ENCODE measurements at regions not wholly inside any gene's neighbourhood (a gene's known extent, or its start where the extent isn't known, plus 50 kb on each side); places are given as distances from the start of the nearest gene placed in this dataset.
"Not testable (repeated sequence)": the region's sequence is repeated elsewhere in the genome, so short reads cannot be mapped to it uniquely, and the experiment has no call there.

DNA sequence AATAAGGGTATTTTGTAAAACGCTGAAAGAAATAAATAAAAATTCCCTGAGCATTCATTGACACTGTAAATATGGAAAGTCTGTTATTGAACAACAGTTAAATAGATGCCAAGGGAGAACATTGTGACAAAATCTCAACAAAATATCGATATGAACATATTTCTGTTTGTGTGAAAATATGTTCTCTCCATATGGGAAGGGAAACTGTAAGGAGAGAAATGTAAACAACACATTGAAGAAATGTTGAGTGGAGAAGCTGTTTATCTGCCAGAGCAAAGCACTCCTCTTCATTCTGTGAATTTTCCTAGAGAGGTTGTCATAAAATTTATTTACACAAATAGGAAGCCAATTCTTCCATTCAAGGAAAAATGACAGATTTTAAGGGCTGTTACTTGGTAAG lies 57.1 kb upstream of the EOMES start:
- no peak for DNase-seq (ENCODE audit: extremely low read depth in 1 of 2, low read depth in 1 of 2)

- DNase-seq (ENCODE audit: extremely low read depth in 1 of 2, low read depth in 1 of 2), result no peak
Observed at GRCh38 chr3:27789420-27789819, 67.3 kb upstream of the EOMES start.

- no peak for DNase-seq (ENCODE audit: extremely low read depth in 1 of 2, low read depth in 1 of 2)
Observed at GRCh38 chr3:27791956-27792355, 69.8 kb upstream of the EOMES start.

GRCh38 chr3:27792869-27793268 lies 70.7 kb upstream of the EOMES start:
- no peak for DNase-seq (ENCODE audit: extremely low read depth in 1 of 2, low read depth in 1 of 2)

- DNase-seq (ENCODE audit: extremely low read depth in 1 of 2, low read depth in 1 of 2), result no peak
Observed at GRCh38 chr3:27794211-27794610, 72.1 kb upstream of the EOMES start.

DNA sequence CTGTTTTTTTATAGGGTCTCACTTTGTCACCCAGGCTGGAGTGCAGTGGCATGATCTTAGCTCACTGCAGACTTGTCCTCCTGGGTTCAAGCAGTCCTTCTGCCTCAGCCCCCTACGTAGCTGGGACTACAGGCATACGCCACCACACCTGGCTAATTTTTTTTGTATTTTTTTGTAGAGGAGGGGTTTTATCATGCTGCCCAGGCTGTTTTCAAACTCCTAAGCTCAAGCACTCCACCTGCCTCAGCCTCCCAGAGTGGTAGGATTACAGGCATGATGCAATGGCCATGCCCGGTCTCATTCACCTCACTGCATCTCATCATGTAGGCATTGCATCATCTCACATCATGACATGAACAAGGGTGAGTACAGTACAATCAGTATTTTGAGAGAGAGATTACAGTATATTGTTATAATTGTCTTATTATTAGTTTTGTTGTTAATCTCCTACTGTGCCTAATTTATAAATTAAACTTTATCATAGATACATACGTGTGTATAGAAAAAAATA lies 74.3 kb upstream of the EOMES start:
- no peak for DNase-seq (ENCODE audit: extremely low read depth in 1 of 2, low read depth in 1 of 2)

GRCh38 chr3:27797773-27798172 lies 75.7 kb upstream of the EOMES start:
- no peak for DNase-seq (ENCODE audit: extremely low read depth in 1 of 2, low read depth in 1 of 2)

DNA sequence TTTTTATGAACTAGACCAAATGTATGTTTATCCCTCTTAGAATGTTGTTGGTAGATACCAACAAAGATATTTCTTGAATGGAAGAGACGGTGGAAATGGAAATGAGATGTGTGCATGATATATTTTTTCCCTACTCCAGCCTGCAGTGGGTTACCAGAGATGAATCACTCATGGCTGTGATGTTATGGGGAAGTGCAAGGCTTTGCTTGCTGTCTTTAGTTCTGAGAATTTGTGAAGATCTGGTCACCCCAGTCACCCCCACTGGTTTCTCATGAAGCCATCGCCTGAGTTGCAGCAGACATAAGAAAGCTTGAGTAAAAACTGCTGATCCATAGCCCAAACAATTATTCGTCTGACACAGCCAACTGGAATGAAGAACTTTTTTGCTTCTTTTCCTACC lies 78.1 kb upstream of the EOMES start:
- DNase-seq (ENCODE audit: extremely low read depth in 1 of 2, low read depth in 1 of 2), result no peak

DNA sequence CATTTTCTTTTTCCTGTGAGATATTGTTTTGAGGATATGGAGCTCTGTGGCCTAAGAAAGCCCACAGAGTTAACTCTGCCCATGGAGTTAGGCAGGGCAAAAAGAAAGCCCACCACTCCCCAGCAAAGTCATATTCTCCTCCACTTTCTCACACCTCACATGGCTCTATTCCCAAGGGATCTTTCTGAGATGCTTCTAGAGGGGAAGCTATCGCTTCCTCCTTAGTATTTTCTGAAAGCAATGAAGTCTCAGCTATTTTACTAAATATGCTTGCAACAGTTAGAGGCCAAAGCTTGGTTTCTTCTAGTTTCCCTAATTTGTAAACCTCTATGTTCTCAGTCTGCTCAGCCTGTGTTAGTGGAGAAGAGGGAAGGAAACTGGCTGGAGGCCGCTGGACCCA lies 80.3 kb upstream of the EOMES start:
- DNase-seq (ENCODE audit: extremely low read depth in 1 of 2, low read depth in 1 of 2), result no peak

DNA sequence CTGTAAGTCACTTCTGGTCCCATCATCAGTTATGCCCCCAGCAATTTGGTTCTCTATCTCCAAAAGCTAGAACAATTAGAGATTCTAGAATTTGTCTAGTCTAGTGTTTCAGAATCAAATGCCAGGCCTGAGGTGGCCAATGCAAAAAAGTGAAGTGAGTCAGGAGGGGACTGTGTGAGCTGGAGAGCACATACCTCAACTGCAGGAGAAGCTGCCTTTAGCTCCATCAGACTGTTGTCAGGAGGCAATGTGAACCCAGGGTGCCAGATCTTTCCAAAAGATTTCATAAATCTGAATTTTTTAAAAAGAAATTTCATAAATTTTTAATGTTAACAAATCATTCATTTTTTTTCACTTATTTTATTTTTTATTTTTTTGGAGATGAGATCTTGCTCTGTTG lies 80.7 kb upstream of the EOMES start:
- DNase-seq (ENCODE audit: extremely low read depth in 1 of 2, low read depth in 1 of 2), result no peak

- DNase-seq (ENCODE audit: extremely low read depth in 1 of 2, low read depth in 1 of 2), result no peak
Observed at GRCh38 chr3:27805282-27805681, 83.2 kb upstream of the EOMES start.

DNA sequence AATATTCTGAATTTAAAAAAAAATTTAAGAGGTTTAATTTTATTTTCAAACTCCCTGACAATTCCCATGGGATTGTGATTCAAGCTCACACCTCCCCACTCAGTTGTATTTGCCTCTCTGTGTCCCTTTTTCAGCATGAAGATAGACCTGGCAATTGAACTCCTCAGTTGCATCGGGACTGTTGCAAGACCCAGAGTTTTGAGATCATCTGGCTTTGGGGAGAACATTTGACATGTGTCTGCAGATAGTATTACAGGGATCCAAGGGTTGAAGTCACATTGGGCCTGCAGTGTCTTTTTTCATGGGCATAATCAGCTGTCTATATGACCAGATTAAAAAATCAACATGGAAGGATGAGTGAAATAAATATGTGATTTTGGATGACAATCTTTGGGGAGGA lies 91.1 kb upstream of the EOMES start:
- no peak for DNase-seq (ENCODE audit: extremely low read depth in 1 of 2, low read depth in 1 of 2)

GRCh38 chr3:27821609-27822008 lies 99.5 kb upstream of the EOMES start:
- DNase-seq (ENCODE audit: extremely low read depth in 1 of 2, low read depth in 1 of 2), result not testable (repeated sequence)

GRCh38 chr3:27824312-27825200 lies 102.4 kb upstream of the EOMES start:
- no peak for DNase-seq (ENCODE audit: extremely low read depth in 1 of 2, low read depth in 1 of 2)

DNA sequence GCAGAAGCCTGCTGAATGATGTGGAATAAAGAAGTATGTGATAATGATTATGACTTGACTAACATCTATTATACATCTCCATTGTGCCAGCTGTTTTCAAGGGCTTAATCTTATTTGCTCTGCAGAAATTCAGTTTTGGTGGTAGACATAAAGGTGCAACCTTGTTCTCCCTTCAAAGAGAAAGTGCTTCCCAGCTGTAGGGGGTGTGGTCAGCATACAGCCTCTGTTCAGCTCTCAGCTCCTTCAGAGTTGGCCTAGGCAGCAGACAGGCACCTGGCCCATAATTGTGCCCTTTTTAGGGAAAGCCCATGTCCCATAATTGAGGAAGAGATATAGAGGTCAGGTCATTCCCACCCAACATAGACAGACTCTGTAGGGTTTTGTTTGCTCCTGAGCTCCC lies 104.3 kb upstream of the EOMES start:
- no peak for DNase-seq (ENCODE audit: extremely low read depth in 1 of 2, low read depth in 1 of 2)

- no peak for DNase-seq (ENCODE audit: extremely low read depth in 1 of 2, low read depth in 1 of 2)
Observed at GRCh38 chr3:27827041-27827440, 104.9 kb upstream of the EOMES start.

- DNase-seq (ENCODE audit: extremely low read depth in 1 of 2, low read depth in 1 of 2), result no peak
Observed at GRCh38 chr3:27840807-27841594, 118.9 kb upstream of the EOMES start.

GRCh38 chr3:27844052-27844675 lies 122.0 kb upstream of the EOMES start:
- DNase-seq (ENCODE audit: extremely low read depth in 1 of 2, low read depth in 1 of 2), result no peak

- DNase-seq (ENCODE audit: extremely low read depth in 1 of 2, low read depth in 1 of 2), result no peak
Observed at GRCh38 chr3:27847697-27848096, 125.6 kb upstream of the EOMES start.

- no peak for DNase-seq (ENCODE audit: extremely low read depth in 1 of 2, low read depth in 1 of 2)
Observed at GRCh38 chr3:27848826-27849225, 126.7 kb upstream of the EOMES start.

DNA sequence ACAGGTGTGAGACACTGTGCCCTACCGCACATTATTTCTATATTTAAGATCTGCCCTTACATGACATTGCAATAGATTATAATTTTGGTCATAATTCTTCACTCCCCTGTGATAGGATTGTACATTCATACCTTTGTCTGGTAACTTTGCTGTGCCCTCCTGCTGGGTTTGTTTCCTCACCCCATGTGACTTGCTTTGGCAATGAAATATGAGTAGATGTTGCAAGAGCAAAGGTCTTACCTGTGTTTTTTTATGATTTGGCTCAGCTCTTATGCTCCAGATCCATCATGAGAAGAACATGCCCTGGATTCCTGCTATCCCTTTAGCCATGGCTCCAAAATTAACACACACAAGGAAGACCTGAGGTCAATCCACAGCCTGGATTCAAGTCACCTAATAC lies 137.7 kb upstream of the EOMES start:
- no peak for DNase-seq (ENCODE audit: extremely low read depth in 1 of 2, low read depth in 1 of 2)

Data from activated CD8-positive, alpha-beta memory T cell treated with anti-CD3 and anti-CD28 coated beads for 1 hour (primary cell).